Glutamatergic neuron (in vitro differentiated cells): ENCODE measurements at regions not wholly inside any gene's neighbourhood (a gene's known extent, or its start where the extent isn't known, plus 50 kb on each side); places are given as distances from the start of the nearest gene placed in this dataset.

ENCODE experiments used
- DNase-seq: peaks from one replicate; pipeline ENCODE4 v3.0.0; 2022
- H3K27ac Mint-ChIP-seq: one replicate; pipeline ENCODE4 v1.8.0; 2020; ENCODE audit warnings: mild to moderate bottlenecking, mixed read lengths, inconsistent platforms; ENCODE audit not compliant: unreplicated experiment
- H3K27me3 Mint-ChIP-seq: one replicate; pipeline ENCODE4 v1.8.0; 2020; ENCODE audit warnings: mild to moderate bottlenecking, moderate library complexity, mixed read lengths, inconsistent platforms; ENCODE audit not compliant: unreplicated experiment
- H3K36me3 Mint-ChIP-seq: one replicate; pipeline ENCODE4 v1.8.0; 2020; ENCODE audit warnings: mild to moderate bottlenecking, mixed read lengths, inconsistent platforms; ENCODE audit not compliant: unreplicated experiment
- H3K4me1 Mint-ChIP-seq: one replicate; pipeline ENCODE4 v1.8.0; 2020; ENCODE audit warnings: mild to moderate bottlenecking, low read depth, mixed read lengths, inconsistent platforms; ENCODE audit not compliant: unreplicated experiment
- H3K4me3 Mint-ChIP-seq: one replicate; pipeline ENCODE4 v1.8.0; 2020; ENCODE audit warnings: mild to moderate bottlenecking, mixed read lengths, inconsistent platforms; ENCODE audit not compliant: unreplicated experiment
- H3K9me3 Mint-ChIP-seq: one replicate; pipeline ENCODE4 v1.8.0; 2020; ENCODE audit warnings: mild to moderate bottlenecking, moderate library complexity, mixed read lengths, inconsistent platforms; ENCODE audit not compliant: unreplicated experiment
- TF ChIP-seq, protein P1 (sequence below): fragments of 200-600 bp; sonication (generic); IDR thresholded peaks from one replicate; pipeline ENCODE4 v1.5.0; 2021; ENCODE audit not compliant: partially characterized antibody, unreplicated experiment

DNA sequence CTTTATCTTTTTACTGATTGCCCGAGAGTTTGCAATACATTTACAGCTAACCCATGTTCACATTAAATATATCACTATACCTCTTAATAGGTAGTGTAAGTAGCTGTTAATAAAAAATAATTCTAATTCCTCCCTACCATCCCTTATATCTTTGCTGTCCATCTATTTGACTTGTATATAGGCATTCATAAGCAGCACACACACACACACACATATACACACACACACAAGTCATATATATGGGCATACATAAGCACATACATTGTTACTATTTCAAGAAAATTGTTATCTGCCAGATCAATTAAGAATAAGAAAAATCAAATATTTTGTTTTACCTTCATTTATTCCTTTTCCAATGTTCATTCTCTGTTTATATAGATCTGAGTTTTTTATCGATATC is 176.4 kb downstream of the PPP1R3A start:
- DNase-seq, result no peak
- Mint-ChIP-seq H3K4me3 (no peak overlapping the region), H3K9me3 (no peaks in the 10 kb centered on the region), H3K36me3 (no peaks in the 10 kb centered on the region), H3K27ac (no peak overlapping the region), H3K4me1 (no peaks in the 10 kb centered on the region), H3K27me3 (no peaks in the 10 kb centered on the region)
- TF ChIP-seq, protein P1, sequence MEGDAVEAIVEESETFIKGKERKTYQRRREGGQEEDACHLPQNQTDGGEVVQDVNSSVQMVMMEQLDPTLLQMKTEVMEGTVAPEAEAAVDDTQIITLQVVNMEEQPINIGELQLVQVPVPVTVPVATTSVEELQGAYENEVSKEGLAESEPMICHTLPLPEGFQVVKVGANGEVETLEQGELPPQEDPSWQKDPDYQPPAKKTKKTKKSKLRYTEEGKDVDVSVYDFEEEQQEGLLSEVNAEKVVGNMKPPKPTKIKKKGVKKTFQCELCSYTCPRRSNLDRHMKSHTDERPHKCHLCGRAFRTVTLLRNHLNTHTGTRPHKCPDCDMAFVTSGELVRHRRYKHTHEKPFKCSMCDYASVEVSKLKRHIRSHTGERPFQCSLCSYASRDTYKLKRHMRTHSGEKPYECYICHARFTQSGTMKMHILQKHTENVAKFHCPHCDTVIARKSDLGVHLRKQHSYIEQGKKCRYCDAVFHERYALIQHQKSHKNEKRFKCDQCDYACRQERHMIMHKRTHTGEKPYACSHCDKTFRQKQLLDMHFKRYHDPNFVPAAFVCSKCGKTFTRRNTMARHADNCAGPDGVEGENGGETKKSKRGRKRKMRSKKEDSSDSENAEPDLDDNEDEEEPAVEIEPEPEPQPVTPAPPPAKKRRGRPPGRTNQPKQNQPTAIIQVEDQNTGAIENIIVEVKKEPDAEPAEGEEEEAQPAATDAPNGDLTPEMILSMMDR, result no peak

DNA sequence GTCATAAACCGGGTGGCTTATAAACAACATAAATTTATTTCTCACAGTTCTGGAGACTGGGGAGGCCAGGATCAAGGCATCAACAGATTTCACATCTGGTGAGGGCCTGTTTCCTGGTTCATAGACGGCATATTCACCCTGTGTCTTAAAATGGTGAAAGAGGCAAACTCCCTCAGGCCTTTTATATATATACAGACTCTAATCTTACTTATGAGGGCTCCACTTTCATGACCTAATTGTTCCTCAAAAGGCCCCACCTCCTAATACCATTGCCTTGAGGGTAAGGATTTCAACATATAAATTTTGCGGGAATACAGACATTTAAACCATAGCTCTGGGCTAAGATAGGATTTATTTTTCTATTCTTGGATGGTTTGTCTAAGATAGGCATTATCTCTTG is 187.2 kb downstream of the PPP1R3A start:
- Mint-ChIP-seq H3K9me3 (no peaks in the 10 kb centered on the region), H3K4me1 (no peaks in the 10 kb centered on the region), H3K4me3 (no peak overlapping the region), H3K27me3 (no peaks in the 10 kb centered on the region), H3K36me3 (no peaks in the 10 kb centered on the region), H3K27ac (no peak overlapping the region)
- DNase-seq, result no peak
- TF ChIP-seq, protein P1, result no peak

DNA sequence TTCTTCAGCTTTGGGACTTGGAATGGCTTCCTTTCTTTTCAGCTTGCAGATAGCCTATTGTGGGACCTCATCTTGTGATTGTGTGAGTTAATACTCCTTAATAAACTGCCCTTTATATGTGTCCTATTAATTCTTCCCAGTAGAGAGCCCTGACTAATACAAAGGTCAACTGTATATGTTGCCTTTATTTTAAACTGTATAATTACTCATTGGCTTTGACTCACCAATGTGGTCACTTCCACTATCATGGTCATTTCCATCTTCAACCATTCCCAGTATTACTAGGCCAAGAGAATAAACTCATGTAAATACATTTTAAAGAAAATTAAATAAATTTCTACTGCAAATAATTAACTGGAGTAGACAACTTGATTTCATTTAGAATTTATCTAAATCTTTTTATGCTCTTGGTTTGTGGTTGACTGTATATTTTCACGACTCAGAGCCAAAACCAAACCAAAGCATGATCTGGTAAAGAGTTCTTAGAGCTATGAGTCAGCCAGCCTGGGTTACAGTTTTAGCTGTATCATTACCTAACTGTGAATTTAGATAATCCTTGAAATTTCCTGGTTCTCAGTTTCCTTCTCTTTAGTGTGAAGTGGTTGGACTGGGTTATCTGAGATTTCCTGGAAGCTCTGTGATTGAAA is 188.4 kb downstream of the PPP1R3A start:
- H3K27ac Mint-ChIP-seq, result no peak overlapping the region
- DNase-seq, result no peak

DNA sequence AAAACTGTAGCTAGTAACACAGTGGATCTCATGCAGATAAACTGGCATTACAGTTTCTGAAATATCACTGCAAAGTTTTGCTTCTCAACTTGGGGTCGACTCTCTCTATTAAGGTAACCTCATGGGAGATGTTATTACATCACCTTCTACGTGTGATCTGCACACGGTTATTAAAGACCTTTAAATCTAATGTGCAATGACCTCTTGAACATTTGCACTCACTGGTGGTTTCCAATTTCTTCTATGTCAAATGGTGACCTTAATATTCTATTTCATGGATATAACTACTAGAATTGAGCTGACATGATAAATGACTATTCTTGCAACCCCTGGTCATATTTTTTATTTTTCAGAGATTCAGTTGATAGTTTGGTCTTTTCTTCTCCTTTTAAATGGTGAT is 191.3 kb downstream of the PPP1R3A start:
- Mint-ChIP-seq H3K4me1 (no peaks in the 10 kb centered on the region), H3K27ac (no peak overlapping the region), H3K4me3 (no peak overlapping the region), H3K9me3 (no peaks in the 10 kb centered on the region), H3K36me3 (no peaks in the 10 kb centered on the region), H3K27me3 (peaks cover 1% of the 10 kb centered on the region)
- TF ChIP-seq, protein P1, result no peak
- no peak for DNase-seq

More for the DNA sequence above, 188.4 kb downstream of the PPP1R3A start:
- H3K9me3 Mint-ChIP-seq, result no peaks in the 10 kb centered on the region
- H3K36me3 Mint-ChIP-seq, result no peaks in the 10 kb centered on the region
- H3K4me3 Mint-ChIP-seq, result no peak overlapping the region
- TF ChIP-seq, protein P1, result no peak
- no peaks in the 10 kb centered on the region for H3K27me3 Mint-ChIP-seq
- H3K4me1 Mint-ChIP-seq, result no peaks in the 10 kb centered on the region

DNA sequence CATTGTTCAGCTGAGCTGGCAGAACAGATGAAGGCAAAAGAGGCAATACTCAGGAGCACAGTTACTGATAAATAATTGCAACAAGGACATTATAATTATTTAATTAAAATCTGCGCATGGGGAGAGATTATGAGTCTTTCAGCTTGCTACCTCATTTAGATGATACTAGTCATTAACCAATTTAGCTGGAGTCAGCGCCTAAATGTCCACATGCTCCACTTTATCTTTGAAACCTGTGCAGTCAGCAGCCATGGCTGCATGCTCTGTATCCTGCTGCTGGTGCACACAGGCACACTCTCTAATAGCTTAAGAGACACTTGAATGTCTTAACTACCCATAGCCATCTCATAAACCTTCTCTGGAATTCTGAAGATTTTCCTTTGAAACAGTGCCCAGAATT is 196.8 kb downstream of the PPP1R3A start:
- H3K27ac Mint-ChIP-seq, result no peak overlapping the region
- H3K4me3 Mint-ChIP-seq, result no peak overlapping the region
- H3K36me3 Mint-ChIP-seq, result no peaks in the 10 kb centered on the region
- peaks cover 3% of the 10 kb centered on the region for H3K4me1 Mint-ChIP-seq
- TF ChIP-seq, protein P1, result no peak
- H3K9me3 Mint-ChIP-seq, result no peaks in the 10 kb centered on the region
- no peak for DNase-seq
- peaks cover 1% of the 10 kb centered on the region for H3K27me3 Mint-ChIP-seq
